Skin epidermis (tissue), 12 donors: ENCODE measurements at regions not wholly inside any gene's neighbourhood (a gene's known extent, or its start where the extent isn't known, plus 50 kb on each side); places are given as distances from the start of the nearest gene placed in this dataset.

Experiments
- H3K27ac ChIP-seq, 21 experiments: fragments of 200-600 bp; sonication (generic) in 11 of 21; one replicate each; pipeline ENCODE4 v1.5.0; 2020; ENCODE audit warnings: mild to moderate bottlenecking in 3 of 21, inconsistent platforms in 2 of 21, moderate library complexity in 2 of 21
- H3K4me3 ChIP-seq, 7 experiments: fragments of 200-600 bp; sonication (generic) in 2 of 7; one replicate each; pipeline ENCODE4 v1.5.0; 2020; ENCODE audit warnings: inconsistent platforms in 2 of 7, mild to moderate bottlenecking in 2 of 7, moderate library complexity in 1 of 7

DNA sequence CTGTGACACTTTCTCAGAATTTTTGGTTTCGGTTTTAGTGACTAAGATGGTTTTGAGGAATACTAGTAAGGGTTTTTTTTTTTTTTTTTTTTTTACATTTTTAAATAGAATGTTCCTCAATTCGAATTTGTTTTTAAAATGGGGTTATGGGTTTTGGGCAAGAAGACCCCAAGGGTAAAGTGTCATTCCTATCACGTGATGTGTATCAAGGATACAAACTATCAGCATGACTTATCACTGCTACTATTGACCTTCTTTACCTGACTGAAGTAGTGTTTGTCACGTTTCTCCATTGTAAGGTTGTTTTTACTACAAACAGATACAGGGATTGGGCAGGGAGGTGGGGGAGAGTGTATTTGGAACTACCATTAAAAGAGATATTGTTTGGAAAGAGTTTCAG is 781.1 kb upstream of the ADGRL4 start:
- H3K4me3 ChIP-seq: no peak overlapping the region
- no peak overlapping the region for H3K27ac ChIP-seq

DNA sequence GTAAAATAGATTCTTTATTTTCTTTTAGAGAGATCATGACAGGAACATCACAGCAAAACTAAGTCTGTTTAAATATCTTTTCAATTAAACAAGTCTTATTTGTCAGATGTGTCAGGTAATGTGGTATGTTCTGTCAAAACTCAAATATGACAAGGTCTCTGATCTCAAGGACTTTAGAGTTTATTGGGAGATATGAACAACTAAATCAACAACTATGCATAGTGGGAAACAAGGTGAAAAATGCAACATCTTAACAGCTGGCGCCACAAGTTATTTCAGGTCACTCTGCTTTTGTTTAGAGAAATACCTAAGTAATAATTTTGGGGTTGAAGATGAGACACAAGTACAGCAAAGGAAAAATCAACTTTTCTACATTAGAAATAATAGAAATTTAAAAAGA is 779.4 kb upstream of the ADGRL4 start:
- H3K4me3 ChIP-seq: no peak overlapping the region
- no peak overlapping the region for H3K27ac ChIP-seq

DNA sequence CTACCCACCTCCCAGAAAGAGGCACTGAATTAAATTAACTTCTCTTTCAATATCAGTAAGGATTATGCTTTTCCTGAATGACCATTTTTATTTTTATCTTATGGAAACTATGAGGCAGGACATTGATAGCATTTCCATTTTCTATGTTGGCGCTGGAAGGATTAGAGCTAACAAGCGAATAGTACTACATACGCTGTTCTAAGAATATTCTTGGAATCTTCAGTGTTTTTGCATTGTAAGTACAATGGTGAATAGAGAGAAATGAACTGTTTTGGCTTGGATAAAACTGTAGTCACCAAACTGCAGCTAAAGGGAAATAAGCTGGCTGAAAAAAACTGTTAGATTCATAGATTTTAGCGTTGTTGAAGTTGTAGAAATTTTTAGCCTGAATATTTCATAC is 779.0 kb upstream of the ADGRL4 start:
- no peak overlapping the region for H3K4me3 ChIP-seq
- no peak overlapping the region for H3K27ac ChIP-seq

DNA sequence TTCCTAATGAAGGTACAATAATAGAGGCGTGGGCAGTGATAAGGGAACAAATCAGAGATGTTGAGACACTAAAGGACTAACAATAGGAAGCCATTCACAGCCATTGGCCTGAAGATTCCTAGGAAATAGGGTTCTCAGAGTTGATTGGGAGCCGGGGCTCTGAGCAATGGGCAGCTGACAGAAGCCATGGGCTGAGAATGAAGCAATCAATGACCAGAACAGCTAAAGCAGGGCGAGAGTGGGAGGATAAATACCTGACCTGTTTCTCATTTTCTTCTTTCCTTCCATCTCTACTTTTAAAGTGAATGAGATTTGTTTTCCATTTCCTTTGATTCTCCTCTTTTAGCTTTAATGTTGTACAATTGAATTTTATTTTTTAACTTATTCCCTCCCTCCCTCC is 774.7 kb upstream of the ADGRL4 start:
- no peak overlapping the region for H3K4me3 ChIP-seq
- H3K27ac ChIP-seq: no peak overlapping the region

DNA sequence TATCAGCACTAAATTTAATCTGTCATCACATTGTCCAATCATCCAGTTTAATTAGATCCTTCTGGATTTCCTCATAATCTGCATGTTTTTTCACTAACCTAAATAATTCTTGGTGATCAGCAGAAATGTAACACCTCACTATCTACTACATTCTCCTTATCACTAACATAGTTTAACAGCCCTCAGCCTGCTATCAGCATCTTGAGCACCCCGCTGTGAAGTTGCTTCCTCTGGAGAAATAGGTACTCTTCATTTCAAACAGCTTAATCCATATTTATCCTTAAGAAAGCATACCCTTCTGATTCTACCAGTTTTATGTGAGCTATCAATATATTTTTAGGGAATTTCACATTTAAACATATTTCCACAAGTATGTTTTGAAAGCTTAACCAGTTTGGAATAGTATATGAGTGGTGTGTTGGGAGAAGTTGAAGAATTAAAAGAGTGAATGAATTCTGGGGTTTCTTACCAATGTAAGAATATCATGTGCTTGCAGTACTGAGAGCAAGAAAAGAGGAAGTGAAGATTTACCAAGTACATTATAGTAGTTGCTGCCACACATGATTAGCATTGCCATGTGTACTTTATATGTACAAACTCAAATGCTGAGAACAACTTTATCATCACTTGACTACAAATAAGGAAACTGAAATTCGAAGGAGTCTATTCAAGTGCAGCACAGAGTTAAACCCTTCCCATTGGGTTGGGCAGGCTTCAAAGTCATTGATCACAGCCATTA is 771.1 kb upstream of the ADGRL4 start:
- no peak overlapping the region for H3K4me3 ChIP-seq
- H3K27ac ChIP-seq: no peak overlapping the region

DNA sequence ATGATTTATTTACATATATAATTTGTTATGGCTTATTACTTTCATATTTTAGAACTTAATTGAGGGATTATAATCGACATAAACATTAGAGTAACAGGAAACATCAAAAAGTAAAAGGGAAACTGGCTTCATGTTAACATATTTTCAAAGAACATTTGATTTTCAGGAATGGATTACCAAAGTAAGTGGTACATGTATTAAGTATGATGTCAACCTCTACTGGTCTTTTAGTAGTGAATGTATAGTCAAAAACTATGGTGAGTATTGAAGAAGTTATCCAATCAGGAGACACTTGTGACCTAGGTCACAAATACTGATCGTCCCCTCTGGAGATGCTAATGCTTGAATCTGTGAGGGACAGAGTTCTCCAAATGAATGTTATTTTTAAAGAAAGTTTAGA is 768.9 kb upstream of the ADGRL4 start:
- H3K27ac ChIP-seq: no peak overlapping the region
- H3K4me3 ChIP-seq: no peak overlapping the region

DNA sequence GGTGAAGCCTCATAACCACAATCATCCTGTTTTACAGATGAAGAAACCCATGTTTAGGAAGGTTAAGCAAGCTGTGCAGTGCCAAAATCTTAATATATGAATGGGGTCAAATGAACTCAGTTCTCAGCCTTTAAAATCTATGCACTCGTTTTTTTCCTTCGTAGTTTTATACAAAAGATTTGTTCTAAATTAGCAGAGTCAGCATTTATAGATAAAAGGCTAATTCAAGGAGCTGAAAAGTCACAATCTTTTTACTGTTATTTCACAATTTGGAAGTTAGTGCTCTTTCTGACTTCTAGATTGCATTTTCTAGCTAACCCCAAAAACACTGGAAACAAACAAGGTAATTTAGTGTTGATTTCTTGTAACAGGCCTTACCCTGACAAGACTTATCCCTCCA is 766.9 kb upstream of the ADGRL4 start:
- H3K27ac ChIP-seq: no peak overlapping the region
- no peak overlapping the region for H3K4me3 ChIP-seq

DNA sequence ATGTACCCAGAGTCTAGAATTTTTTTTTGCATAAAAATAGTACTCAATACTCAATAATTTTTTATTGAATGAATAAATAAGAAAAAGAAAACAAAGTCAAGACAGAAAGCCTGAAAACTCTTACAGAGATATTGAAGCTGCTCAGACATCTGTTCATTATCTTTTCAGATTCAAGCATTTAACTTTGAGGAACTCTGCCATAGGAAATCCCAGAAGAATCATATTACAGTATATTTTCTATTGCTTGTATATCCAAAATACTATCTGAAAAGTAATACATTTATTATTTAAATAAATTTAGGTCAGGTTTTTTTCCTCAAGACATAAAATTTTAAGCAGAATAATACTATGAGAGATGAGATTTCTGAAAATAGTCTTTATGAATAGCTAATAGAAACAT is 755.9 kb upstream of the ADGRL4 start:
- no peak overlapping the region for H3K27ac ChIP-seq
- no peak overlapping the region for H3K4me3 ChIP-seq

DNA sequence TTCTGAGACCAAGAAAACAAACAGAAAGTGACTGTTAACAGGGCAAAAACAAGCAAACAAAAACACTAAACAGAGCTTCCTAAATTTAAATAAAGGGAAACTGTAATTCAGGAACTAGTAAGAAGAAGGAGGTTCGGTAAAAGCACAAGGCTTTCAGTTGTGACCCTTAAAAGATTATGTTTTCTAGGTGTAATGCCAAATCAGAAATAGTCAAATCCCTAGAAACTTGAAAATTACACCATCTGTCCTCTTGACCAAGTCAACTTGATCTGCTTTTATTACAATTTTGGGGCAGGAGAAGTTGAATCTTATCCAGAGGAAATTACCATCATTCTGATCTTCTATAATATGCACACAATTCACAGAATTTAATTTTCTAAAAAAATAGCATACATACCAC is 754.0 kb upstream of the ADGRL4 start:
- no peak overlapping the region for H3K4me3 ChIP-seq
- H3K27ac ChIP-seq: no peak overlapping the region

DNA sequence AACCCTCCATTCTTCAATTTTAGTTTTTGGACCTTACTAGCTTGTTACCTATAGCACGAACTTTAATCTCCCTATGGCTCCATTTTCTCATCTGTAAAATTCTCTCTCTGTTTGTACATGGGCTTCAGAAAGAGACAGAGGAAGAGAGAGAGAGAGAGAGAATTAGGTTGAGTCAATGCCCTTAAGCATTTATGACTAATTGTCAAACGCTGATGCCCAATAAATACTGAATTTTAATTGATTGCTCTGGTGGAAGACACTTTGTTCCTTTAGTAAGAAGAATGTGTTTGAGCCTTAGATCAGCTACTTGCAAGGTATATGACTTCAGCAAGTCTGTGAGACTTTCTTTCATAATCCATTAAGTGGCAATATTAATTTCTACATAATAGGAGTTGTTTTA is 743.1 kb upstream of the ADGRL4 start:
- Histone ChIP-seq H3K4me3 (no peak overlapping the region), H3K27ac (no peak overlapping the region)

DNA sequence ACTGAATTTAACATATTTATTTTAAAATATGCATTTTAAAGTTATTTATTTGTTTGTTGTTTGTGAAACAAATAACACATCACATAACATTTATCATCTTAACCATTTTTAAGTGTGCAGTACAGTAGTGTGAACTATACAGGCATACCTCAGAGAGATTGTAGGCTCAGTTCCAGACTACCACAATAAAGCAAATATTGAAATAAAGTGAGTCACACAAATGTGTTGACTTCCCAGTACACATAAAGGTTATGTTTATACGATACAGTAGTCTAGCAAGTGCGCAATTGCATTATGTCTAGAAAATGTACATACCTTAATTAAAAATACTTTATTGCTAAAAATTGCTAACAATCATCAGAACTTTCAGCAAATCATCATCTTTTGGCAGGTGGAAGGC is 739.4 kb upstream of the ADGRL4 start:
- H3K27ac ChIP-seq: no peak overlapping the region
- no peak overlapping the region for H3K4me3 ChIP-seq

DNA sequence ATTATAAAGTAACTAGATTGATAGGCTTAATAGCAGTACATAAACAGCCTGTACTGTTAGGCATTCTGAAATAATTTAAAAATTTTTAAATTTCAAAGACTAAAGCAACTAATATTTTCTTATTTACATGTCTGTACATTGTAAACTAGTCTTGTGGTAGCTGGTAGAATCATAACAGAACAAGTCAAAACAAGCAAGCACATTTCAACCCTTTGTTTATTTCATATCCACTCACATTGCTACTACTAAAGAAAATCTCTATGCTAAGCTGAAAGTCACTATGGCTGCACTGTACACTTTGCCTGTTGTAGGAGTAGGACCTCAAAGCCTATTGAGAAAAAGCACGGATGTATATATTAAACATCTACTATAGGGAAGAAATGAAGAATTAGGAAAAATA is 738.2 kb upstream of the ADGRL4 start:
- H3K4me3 ChIP-seq: no peak overlapping the region
- H3K27ac ChIP-seq: no peak overlapping the region

DNA sequence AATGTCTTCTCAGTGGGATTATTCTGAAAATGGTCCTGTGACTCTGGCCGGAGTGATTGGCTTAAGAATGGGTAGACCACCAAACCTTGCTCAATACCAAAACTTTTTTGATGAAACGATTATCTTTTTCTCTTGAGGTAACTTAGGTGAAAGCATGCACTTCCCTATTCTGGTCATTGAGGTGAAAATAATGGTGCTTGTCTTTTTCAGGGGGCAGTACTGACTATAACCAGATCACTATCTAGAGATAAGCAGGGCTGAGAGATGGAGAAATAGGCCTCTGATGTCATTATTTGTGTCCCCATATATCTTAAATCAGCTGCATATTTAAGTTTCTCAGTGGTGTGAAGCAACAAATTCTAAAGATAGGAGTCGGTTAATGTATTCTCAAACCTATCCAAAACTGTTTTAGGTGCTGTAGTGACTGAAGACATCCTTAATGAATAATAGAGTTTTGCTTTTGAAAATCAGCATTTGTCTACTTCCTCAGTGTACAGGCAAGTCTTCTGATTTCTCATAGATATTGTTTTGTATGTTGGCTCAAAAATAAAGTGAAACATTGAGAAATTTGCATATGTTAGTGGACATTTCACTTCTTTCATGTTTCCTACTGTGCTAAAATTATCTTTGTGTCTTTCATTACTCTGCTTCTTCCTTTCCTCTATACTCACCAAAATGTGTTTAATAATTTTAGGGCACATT is 735.3 kb upstream of the ADGRL4 start:
- H3K4me3 ChIP-seq: no peak overlapping the region
- H3K27ac ChIP-seq: no peak overlapping the region

DNA sequence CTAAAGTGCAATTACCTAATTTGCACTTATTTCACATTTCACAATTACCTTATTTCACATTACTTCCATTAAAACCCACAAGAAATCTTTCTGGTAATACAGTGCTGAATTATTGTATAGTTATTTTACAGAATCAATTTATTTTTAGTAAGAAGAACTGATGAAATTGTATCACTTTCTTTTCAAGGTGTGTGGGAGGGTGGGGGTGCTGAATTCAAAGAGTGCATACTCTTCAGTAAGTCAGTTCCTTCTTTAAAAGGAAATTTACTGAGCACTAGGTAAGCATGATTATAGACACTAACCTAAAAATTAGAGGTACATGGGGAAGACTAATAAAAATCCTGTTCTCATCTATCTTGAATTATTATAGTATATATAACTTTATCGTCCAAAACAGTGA is 731.6 kb upstream of the ADGRL4 start:
- H3K27ac ChIP-seq: no peak overlapping the region
- H3K4me3 ChIP-seq: no peak overlapping the region

DNA sequence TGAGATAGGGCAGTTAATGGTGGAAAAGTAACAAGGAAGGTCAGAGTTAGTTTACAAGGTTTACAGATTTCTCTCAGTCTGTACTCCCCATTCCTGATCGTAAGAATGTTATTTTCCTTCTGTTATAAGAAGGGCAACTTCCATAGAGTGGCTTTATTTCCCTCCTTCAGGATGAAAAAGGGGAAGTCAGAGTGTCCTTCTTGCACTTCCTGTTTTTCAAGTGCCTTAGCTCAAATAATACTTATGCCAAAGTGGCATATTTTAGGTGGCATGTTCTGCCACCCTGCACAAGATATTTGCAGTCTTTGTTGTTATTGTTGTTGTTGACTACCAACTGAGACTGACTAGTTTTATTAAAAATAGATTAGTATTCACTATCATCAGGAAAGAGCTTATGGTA is 730.7 kb upstream of the ADGRL4 start:
- Histone ChIP-seq H3K27ac (no peak overlapping the region), H3K4me3 (no peak overlapping the region)

DNA sequence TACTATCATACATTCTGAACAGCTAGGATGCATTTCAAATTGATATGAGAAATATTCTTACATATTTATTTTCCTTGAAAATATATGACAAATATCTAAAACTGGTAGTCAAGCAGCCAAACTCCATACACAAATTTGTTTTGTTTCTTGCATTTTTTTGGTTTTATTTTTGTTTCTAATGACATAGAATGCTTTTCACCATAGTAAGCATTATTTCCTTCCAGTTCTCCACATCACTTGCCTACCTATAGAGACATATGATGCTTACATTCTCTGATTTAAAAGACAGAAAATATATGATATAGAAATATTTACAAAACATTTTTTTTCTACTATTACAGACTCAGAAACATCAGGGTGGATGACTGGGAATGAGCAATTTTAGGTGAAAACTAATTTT is 726.4 kb upstream of the ADGRL4 start:
- Histone ChIP-seq H3K4me3 (no peak overlapping the region), H3K27ac (no peak overlapping the region)

DNA sequence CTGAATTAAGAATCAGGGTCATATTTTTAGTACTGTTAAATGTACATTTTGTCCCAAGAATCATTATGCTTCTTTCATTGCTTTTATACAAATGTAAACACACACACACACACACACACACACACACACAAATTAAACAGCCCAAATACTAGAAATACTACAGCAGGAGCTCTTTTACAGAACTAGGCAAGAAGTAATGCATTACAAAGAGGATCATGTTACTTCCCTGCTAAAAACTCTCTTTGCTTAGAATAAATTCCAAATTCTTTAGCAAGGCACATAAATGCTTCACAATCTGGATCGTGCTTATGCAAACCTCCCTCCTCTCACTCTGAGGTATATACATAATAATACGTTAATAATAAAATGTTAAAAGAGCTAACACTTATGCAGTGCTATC is 720.4 kb upstream of the ADGRL4 start:
- Histone ChIP-seq H3K4me3 (no peak overlapping the region), H3K27ac (no peak overlapping the region)

DNA sequence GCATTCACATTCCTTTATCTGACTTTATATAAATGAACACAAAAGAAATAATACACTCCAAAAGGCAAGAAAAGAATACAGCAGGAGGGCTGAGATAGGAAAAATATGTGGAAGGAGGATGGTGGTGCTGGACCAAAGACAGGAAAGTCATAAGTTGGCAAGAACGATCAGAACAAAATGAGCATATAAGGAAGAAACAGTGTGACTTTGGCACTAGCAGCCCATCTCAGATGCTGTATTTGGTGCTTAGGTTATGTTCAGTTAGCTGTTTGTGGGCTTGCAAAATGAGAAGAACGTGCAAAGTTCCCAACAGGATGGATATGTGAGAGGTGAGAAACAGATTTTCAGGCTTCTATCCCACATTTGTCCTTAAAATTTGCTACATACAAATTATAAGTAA is 719.8 kb upstream of the ADGRL4 start:
- H3K4me3 ChIP-seq: no peak overlapping the region
- no peak overlapping the region for H3K27ac ChIP-seq

DNA sequence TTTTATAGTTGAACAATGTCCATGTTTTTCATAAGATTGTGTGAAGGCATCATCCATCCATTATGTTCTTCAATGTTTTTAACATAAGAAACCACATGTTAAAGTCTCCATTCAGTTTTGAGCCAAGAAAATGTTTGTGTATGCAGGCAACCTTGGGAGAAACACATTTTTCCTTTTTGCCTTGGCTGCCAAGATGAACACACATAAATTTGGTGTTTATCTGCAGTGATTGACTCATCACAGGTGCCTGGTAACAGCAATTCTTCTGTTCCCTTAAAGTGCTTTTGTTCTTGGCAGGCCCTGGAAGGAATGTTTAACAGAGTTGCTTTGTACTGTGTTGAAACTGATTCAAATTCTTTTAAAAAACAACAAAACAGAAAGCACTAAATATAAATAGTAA is 709.9 kb upstream of the ADGRL4 start:
- Histone ChIP-seq H3K4me3 (no peak overlapping the region), H3K27ac (no peak overlapping the region)

DNA sequence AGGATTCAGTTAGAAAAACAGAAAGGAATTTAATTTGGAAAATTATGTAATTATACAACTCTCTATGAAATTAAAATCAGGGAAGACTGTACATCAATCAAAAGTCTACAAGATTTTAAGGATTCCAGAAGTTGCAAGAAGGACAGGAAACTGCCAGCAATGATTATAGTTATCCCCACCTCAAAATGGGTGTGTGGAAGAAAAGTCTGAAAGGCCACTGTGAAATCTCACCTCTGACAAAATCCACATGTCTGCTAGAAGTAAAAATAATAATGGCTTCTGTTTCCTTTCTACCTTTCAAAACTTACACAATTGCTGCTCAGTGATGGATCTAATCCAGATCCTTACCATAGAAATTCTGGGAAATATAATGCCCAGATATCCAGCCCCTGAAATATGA is 708.1 kb upstream of the ADGRL4 start:
- no peak overlapping the region for H3K27ac ChIP-seq
- H3K4me3 ChIP-seq: no peak overlapping the region

DNA sequence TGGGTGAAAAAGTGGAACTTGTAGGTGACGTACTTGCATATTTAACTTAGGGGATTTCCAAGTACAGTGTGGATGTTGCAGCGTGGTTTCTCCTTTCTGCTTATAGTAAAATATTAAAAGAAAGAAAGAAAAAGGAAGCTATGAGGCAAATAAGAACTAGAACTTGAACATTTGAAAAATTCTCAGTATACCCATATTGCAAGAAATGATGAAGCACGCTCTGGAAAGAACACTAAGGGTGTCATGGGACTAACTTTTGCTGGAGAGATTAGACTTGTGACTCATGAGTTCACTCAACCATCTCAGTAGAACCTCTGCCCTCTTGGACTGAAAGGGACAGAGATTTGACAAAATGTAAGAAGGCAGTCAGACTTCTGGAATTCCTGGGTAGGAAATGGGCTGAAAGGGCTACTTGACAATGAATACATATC is 704.5 kb upstream of the ADGRL4 start:
- Histone ChIP-seq H3K4me3 (no peak overlapping the region), H3K27ac (no peak overlapping the region)
